ENCODE measurements at regions not wholly inside any gene's neighbourhood (a gene's known extent, or its start where the extent isn't known, plus 50 kb on each side); places are given as distances from the start of the nearest gene placed in this dataset.
"Not testable (repeated sequence)": the region's sequence is repeated elsewhere in the genome, so short reads cannot be mapped to it uniquely, and the experiment has no call there.

DNA sequence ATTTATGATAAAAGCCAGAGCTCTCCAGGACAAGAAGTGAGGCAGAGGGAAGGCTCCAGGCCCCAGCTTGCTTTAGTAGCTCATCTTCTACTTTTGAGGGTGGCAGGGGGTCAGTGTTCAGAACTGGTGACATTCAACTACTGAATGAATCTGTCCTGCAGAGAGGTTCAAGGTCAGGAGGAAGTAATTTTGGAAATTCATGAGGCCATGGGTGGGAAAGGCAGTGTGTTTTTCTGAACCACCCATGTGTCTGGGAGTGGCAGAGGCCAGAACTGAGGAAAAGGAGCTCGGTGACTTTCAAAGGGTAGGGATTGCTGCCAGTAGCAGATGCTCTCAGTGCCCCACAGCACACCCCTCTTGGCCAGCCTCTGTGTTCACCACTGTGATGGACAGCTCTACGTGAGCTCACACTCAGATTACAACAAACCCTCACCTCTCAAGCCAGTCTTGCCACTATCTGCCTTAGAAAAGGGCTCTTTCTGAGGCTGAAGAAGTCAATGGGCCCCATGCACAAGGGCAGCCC lies 571.2 kb downstream of the RAB28 start:
- no peak for DNase-seq (ENCODE audit: low spot score)
- in situ Hi-C loops (cut with HindIII; ENCODE audit: low sequenced_read_pairs), result no loop called here

DNA sequence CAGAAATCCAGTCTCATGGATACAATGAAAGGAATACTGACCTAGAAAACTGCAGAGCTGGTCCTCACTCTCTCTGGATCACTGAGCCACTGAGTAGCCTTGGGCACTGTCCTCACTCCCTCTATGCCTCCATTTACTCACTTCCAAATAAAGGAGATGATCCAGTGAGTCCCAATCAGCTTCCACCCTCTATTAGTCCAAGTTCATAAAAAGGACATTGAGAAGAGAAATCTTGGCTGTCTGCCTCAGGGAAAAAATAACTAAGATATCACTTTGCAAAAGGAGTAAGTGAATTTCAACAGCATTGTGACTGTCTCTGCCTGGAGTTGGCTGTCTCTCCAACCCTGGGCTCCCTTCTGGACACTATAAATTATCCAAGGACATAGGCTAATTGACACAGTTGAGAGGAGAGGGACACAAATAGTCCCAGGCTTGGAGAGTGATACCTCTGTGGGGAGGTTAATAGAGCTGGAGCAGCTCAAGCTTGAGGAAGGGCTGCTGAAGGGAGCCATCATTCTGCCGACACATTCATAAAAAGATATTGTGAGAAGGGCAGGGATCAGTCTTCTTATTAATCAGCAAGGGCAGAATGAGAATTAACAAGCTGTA lies 572.3 kb downstream of the RAB28 start:
- in situ Hi-C loops (cut with HindIII; ENCODE audit: low sequenced_read_pairs), result no loop called here
- no peak for DNase-seq (ENCODE audit: low spot score)

DNA sequence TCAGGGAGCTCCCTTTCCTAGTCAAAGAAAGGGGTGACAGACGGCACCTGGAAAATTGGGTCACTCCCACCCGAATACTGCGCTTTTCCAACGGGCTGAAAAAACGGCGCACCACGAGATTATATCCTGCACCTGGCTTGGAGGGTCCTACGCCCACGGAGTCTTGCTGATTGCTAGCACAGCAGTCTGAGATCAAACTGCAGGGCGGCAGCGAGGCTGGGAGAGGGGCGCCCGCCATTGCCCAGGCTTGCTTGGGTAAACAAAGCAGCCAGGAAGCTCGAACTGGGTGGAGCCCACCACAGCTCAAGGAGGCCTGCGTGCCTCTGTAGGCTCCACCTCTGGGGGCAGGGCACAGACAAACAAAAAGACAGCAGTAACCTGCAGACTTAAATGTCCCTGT lies 580.5 kb downstream of the RAB28 start:
- DNase-seq (ENCODE audit: low spot score); in situ Hi-C loops (cut with HindIII; ENCODE audit: low sequenced_read_pairs): not testable (repeated sequence)

DNA sequence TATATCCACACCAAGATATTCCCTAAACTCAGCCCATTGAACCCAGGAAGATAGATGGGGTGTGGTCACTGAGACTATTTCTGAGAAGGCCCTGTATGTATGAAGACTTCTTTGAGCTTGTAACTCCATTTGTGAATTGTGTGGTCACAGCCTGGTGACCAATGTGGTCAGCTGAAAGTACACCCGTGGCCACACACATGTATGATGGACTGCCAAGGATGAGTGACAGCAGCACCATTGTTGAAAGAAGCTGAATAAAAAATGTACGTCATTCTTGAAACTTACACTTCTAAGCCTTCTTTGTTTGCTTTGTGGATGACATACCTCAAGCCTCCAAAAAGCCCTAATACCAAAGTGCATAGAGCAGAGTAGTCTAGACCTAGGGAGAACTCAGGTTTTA lies 581.4 kb downstream of the RAB28 start:
- no peak for DNase-seq (ENCODE audit: low spot score)
- in situ Hi-C loops (cut with HindIII; ENCODE audit: low sequenced_read_pairs), result no loop called here

DNA sequence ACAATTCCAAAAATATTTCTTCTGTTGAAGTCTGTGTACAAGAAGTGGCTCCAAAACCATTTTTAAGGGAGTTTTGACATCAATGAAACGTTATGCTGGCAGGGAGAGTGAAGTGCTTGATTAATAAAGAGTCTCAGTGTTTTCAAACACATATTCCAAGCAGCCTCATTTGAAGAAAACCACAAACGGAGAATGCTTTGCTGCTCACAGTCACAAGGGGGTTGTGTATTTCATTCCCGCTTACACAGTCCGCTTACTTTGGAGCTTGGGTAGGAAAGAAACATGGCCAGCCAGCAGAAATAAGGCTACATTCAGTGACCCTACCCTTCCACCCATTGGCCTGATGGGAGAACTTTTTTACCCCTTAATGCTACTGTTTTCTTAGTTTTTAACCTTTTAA lies 586.2 kb downstream of the RAB28 start:
- in situ Hi-C loops (cut with HindIII; ENCODE audit: low sequenced_read_pairs), result no loop called here
- no peak for DNase-seq (ENCODE audit: low spot score)

DNA sequence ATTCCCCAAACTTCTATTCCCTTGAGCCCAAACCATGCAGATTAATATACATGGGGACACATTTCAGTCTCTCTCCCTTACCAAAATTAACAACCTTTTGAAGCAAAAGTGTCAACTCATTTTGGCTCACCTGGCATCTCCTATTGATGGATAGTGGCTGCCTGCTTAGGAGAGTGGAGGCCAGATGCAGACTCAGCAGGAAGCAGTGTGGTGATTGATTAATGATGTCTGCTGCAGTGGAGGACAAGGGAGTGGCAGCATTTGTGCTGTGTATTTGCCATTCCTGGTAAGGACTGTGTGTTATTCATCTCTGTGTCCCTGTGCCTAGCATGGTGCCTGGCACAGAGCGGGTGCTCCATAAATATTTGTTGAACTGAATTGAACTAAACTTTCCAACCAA lies 590.1 kb downstream of the RAB28 start:
- in situ Hi-C loops (cut with HindIII; ENCODE audit: low sequenced_read_pairs), result no loop called here
- DNase-seq (ENCODE audit: low spot score), result no peak

DNA sequence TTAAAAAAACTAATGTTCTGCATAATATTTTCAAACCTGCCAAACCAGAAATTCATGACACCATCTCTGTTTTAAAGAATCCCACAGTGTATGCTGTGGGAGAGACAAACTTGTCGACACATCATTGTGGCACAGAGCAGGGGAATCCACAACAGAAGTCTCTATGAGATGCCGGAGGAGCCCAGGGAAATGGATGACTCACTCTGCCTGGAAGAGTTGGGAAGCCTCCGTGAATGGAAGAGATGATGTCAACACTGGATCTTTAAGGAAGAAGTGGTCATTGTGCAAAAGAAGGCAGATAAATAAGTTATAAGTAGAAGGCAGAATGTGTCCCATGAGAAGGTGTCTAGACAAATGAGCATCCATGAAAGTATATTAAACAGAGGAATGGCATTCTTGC lies 595.1 kb downstream of the RAB28 start:
- DNase-seq (ENCODE audit: low spot score), result no peak
- in situ Hi-C loops (cut with HindIII; ENCODE audit: low sequenced_read_pairs), result no loop called here

DNA sequence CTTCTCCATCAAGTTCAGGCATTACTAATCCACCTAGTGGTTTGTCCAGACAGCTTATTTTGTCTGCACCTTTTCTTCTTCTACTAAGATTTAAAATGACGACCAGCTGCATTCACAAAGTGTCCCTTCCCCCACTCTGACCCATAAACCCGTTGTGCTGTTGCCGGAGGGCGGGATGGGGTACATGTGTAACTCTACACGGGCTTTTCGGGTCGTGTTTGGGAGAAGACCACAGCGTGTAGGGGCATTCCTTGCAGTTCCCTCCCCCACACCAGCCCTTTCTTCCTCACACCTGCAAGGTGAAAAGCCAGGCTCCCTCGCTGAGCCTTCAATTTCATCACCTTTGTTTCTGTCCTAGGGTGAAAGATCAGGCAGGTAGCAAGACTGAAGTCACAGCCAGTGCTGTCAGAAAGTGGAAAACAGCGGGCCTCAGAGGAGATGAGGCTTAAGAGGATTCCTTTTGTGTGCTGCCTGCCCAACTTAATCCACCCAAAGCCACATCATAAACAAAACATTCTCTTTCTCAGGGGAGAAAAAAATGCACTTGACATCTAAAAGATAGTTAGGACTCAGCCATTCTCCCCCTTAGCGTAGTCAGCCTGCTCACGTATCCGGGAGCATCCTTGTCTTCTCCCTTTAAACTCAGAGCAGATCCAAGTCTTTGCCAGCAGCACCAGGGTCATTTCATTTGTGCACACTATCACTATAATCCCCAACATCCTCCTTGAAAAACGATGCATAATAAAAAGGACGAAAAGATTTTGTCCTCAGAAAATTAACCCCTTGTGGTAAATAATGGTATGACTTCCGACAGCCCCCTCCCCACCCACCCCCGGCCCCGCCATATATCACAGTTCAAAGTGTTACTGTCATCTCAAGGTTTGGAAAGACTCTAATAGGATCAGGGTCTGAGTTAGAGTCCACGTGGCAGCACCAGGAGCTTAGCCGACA lies 599.0 kb downstream of the RAB28 start:
- in situ Hi-C loops (cut with HindIII; ENCODE audit: low sequenced_read_pairs), result no loop called here
- DNase-seq (ENCODE audit: low spot score), result no peak

DNA sequence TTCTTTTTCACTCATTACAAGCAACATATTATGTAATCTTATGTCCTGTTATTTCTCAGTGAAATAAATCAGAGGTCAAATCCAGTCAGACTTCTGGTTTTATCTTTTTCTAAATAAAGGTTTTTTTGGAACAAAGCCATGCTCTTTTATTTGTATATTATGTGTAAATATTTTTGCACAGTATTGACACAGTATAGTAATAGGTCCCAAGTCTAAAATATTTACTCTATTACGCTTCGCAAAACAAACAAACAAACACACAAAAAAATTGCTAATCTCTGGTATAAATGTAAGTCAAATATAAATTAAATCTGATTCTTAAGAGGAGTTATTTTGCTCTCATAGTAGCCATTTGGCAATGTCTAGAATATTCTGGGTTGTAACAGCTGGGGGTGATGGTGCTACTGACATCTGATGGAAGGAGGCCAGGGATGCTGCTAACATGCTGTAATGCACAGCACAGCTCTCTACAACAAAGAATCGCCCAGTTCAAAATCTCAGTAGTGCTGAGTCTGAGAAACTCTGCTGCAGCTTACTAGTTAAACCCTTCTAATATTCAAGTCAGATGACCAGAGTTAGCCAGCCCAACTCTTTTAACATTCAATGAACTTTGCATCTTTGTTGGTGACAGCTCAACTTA lies 602.1 kb downstream of the RAB28 start:
- DNase-seq (ENCODE audit: low spot score), result peak; percentile 69
- in situ Hi-C loops (cut with HindIII; ENCODE audit: low sequenced_read_pairs), result no loop called here

DNA sequence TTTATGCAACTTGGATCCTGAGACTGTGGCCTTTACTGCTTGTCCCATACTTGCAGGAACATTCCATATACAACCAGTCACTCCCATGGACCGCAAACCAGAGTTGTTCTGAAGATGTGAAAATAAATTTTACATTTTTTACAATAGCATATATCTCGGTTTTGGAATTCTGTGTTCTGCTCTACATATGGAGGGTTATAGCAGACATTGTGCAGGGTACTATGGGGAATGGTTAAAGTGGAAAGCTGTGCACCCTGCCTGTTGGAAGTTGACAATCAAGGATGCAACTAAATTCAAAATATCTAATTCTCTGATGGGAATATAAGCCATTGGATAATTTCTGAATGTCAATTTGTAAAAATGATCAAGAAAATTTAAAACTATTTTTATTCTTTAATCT lies 603.3 kb downstream of the RAB28 start:
- in situ Hi-C loops (cut with HindIII; ENCODE audit: low sequenced_read_pairs), result no loop called here
- no peak for DNase-seq (ENCODE audit: low spot score)

DNA sequence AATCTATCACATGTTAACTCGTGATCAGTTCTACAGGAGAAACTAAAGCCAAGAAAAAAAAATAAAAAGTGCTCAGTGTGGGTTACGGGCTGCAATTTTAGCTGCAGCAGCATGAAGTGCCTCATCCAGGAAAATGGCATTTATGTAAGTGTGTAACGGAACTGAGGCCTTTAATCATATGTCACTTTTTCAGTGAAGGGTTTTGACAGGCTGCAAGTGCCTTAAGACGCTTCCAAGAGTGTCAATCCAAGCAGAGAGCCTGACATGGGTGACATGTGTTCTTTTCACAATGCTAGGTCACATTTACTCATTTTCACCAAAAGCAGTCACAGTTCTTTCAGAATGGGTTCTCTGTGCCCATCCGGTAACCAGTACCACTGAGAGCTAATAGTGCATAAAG lies 604.6 kb downstream of the RAB28 start:
- in situ Hi-C loops (cut with HindIII; ENCODE audit: low sequenced_read_pairs), result no loop called here
- DNase-seq (ENCODE audit: low spot score), result no peak

DNA sequence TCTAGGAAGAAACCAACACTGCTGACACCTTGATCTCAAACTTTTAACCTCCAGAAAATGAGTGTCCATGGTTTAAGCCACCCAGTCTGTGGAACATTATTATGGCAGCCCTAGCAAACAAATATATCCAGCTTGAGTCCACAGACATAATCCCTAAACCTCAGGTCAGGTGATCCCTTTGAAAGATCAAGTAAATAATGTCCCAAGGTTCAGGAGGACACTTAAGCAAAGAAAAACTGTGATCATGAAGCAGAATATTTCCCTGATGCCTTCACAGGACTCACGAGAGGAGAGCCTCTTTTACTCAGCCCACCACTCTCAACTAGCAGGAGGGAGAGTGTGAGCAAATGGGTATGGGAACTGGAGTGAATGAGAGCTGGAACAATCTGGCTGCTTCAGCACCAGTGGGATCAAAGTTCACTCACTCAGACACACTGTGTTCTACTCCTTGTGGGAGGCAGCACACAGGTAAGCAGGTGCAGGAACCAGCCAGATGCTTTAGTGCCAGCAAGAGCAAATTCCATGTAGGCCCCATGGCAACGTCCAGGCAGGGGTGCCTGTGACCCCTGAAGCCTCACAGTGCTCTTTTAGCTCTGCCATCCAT lies 608.4 kb downstream of the RAB28 start:
- DNase-seq (ENCODE audit: low spot score), result no peak
- in situ Hi-C loops (cut with HindIII; ENCODE audit: low sequenced_read_pairs), result no loop called here

DNA sequence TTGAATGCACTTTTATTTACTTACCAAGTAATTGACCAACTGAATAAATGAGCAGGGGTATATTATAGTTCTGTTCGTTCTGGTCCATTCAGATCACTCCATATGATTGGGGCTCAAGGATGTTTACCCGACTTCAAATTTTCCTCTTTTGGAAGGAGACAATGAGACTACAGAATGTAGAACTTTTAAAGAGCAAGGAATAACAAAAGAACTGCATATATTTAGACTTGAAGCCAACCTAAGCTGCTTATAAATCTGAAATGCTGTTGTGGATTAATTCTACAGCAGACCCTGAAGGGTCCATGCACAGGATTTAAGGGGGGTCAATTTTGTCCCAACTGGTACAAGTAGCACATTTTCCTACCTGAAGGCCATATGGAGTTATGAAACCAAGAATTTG lies 610.8 kb downstream of the RAB28 start:
- no peak for DNase-seq (ENCODE audit: low spot score)

DNA sequence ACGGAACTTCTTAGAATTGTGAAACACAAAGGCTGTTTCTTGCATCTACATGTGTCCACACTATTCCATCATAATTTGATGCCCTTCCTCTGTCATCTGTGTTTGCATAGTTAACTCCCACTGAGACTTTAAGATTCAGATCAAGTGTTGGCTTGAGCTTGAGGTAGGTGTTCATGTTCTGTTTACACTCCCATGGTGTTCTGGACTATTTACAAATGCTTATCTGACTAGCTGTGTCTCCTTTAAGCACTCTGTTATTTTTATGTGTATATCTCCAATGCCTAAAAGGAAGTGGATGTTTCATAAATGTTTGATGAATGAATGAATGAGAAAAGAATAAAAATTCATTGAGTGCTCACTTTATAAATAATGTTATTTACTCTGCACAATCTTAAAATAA lies 622.7 kb downstream of the RAB28 start:
- in situ Hi-C loops (cut with HindIII; ENCODE audit: low sequenced_read_pairs), result no loop called here
- no peak for DNase-seq (ENCODE audit: low spot score)

More for the DNA sequence above, 610.8 kb downstream of the RAB28 start:
- in situ Hi-C loops (cut with HindIII; ENCODE audit: low sequenced_read_pairs), result no loop called here

DNA sequence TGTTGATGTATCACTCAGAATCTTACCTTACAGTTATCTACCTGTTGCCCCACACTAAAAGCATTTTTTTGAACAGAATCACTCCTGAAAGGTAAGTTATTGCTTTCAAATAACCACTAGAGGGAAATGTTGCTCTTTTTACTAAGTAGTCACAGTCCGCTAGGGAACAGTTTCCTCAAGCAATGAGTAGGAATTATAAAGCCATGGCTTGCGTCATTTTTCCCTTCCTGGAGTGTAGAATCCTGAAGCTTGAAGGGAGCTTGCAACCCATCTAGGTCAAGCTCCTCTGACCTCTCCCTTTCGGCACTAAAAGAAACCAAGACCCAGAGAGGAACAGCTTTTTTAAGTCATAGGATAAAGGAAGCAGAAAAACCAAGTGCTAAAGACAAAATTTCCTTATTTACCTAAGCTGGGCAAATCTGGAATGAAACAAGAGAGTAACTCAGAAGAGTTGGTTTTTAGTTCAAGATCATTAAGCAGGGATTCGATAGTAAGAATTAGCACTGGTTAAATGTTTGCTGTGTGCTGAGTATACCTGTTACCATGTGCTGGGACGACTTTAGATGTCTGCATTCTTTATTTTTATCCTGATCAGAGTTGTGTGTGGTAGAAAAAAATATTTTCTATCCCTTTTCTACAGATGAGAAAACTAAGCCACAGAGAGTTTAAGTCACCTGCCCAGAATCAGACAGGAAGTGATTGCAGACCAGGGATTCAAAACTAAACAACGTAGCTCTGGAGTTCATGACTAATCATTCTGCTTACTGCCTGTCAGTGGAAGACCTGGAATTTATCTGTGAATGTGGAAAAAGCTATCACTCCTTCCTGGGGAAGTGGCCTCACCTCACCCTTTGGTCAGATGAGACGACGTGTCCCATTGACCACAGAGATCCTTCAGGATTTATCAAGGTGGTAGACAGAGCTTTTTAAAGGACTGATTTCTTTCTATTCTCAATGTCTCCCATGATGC lies 631.5 kb downstream of the RAB28 start:
- peak; percentile 67 for DNase-seq (ENCODE audit: low spot score)
- in situ Hi-C loops (cut with HindIII; ENCODE audit: low sequenced_read_pairs), result no loop called here

DNA sequence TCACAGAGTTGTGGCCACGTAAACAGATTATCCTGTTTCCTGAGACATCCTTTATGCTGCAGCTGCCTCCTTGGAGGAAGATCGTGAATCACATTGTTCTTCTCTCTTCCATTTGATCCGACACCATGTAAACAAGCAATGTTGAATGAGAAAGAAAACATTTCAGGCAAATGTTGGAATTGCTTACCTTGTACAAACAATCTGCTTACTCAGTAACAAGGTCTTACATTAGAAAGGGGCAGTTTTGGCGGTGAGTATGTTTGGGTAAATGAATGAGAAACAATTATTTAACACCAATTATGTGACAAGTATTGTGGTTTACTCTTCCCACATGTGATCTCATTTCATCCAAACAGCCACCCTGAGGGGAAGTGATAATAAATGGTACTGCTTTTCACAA lies 637.8 kb downstream of the RAB28 start:
- in situ Hi-C loops (cut with HindIII; ENCODE audit: low sequenced_read_pairs), result no loop called here
- no peak for DNase-seq (ENCODE audit: low spot score)

DNA sequence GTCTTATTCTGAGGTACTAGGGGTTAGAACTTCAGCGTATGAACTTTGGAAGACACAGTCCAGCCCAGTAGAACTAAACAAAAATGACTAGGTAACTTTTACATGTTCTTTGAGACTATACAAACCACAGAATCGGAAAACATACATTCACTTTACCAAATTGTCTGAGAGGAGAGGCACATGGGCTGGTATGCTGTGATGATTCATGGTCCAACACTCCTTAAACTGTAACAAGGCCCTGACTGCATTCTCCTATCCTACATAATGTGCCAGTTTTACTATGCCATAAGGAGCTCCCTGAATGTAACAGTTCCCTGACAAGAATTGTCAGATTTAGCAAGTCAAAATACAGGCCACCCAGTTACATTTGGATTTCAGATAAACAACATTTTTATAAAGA lies 640.0 kb downstream of the RAB28 start:
- in situ Hi-C loops (cut with HindIII; ENCODE audit: low sequenced_read_pairs), result no loop called here
- no peak for DNase-seq (ENCODE audit: low spot score)

DNA sequence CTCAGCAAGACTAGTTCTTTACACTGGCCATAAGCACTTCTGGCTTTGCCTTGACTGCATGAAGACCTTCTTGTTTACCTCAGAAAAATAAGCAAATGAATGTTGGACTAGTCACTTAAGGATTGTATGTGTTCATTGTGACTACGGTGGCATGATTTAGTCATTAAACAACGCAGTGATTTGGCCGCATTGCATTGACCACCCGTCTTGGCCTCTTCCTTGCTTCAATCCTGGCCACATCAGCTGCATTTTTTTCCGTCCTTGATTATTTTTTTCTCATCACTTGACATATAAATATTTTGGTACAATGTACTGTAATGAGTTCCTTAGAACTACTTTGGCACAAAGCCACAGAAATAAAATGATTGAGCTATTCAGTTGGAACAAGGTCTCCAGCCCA lies 656.2 kb downstream of the RAB28 start:
- DNase-seq (ENCODE audit: low spot score), result no peak
- in situ Hi-C loops (cut with HindIII; ENCODE audit: low sequenced_read_pairs), result no loop called here

DNA sequence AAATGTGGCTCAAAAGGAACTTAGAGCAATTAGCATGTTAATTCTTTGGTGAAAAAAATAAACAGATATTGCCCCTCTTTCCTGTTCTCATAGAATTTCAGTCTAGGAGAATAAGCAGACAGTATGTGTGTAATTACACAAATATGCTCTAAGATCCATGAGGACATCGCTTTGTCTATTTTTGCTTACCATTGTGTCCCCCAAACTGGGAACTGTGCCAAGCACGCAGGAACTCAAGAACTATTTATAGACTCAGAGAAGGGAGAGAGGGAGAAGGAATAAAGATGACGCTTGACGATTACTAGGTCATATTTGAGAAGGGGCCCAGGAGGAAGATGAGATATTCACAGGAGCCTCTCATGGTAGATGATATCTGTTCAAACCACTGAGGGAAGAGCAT lies 692.6 kb downstream of the RAB28 start:
- in situ Hi-C loops (cut with HindIII; ENCODE audit: low sequenced_read_pairs), result no loop called here
- DNase-seq (ENCODE audit: low spot score), result no peak

All from G401 (cell line).